GM12873 (cell line): ENCODE measurements at regions not wholly inside any gene's neighbourhood (a gene's known extent, or its start where the extent isn't known, plus 50 kb on each side); places are given as distances from the start of the nearest gene placed in this dataset.

Experiments used
- TF ChIP-seq, protein P1 (sequence below): IDR thresholded peaks from 2 replicates; pipeline ENCODE4 v1.5.1; 2012; ENCODE audit warnings: low read depth, mild to moderate bottlenecking, moderate library complexity, low read length, control low read depth; ENCODE audit not compliant: insufficient read depth; ENCODE audit errors: missing control alignments

DNA sequence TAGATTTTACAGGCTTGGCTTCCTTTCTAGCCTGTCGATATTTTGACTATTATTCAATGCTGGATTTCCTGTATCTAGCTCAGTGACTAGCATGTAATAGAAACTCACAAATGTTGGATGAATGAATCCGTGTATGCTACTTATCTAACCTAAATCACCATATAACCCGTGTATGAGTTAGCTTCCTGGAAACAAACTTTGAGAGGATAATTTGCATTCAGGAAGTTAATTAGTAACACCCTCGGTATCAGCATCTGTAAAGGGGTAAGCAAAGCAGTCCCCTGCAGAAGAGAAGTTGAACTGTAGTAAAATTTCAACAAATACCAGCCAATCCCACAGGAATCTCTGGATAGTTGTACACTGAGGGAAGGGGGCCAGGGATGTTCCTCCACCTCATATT is 269.4 kb upstream of the LRATD1 start:
- TF ChIP-seq, protein P1, sequence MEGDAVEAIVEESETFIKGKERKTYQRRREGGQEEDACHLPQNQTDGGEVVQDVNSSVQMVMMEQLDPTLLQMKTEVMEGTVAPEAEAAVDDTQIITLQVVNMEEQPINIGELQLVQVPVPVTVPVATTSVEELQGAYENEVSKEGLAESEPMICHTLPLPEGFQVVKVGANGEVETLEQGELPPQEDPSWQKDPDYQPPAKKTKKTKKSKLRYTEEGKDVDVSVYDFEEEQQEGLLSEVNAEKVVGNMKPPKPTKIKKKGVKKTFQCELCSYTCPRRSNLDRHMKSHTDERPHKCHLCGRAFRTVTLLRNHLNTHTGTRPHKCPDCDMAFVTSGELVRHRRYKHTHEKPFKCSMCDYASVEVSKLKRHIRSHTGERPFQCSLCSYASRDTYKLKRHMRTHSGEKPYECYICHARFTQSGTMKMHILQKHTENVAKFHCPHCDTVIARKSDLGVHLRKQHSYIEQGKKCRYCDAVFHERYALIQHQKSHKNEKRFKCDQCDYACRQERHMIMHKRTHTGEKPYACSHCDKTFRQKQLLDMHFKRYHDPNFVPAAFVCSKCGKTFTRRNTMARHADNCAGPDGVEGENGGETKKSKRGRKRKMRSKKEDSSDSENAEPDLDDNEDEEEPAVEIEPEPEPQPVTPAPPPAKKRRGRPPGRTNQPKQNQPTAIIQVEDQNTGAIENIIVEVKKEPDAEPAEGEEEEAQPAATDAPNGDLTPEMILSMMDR = no peak

DNA sequence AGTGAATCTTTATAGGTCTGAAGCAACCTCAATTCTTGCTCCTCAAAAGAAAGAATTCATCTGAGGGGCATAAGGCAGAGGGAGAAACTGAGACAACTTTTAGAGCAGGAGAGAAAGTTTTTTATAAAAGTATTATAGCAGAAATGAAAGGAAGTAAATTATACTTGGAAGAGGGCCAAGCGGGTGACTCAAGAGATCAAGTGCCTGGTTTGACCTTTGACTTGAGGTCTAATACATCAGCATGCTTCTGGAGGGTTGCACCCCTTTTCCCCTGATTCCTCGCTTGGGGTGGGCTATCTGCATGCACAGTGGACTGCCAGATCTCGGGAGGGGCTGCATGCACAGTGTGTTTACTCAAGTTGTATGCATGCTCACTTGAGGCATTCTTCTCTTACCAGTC is 268.5 kb upstream of the LRATD1 start:
- TF ChIP-seq, protein P1 = no peak

DNA sequence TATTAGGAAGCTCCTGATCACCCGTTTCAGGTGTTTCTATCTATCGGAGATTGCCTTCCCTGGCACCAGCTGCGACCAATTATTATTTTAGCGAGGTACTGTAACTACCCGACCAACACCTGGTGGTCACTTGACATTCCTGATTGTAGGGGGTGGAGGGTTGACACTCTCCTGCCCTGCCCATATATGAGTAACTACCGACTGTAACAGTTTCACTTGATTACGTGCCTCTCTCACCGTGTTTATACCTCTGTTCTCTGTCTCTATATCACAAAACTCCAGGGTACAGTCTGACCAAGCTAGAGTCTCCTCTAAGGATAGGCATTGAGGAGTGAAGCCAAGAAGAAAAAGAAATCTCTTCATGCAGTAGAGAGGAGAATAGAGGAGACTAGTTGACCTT is 268.0 kb upstream of the LRATD1 start:
- TF ChIP-seq, protein P1 = no peak

DNA sequence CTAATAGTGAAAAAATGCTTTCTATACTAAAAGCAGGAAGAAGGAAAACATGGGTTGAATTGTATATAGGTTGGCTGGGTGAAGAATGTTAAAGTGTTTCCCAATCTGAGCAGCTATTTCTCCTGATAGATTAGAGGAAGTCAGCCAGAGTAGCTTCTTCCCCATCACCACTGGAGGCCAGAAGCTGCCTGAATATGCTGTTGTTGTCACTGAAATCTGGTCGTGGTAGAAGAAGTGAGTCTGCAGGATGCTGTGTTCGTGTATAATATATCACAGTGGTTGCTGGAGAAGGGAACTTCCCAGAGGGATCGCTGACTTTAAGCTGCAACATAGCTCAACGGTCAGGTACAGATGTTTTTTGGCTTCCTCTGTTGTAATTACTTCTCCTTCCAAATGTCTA is 247.5 kb upstream of the LRATD1 start:
- TF ChIP-seq, protein P1 = no peak

DNA sequence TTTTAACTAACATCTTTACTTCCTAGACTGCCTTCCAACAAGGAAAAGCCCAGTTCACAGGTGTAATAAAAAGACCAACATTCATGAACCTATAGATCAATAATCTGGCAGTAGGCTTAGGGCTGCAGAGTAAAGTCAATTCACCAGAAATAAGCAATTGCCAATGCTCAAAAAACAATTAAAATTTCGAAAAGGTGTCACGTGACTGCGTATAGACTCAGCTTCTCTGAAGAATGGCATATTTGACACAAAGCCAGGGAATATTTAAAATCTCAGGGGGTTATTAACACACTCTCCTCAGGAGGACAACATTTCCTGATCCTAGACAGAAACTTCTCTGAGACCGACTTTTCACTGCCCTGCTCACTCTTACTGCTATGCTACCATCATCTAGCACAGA is 245.2 kb upstream of the LRATD1 start:
- TF ChIP-seq, protein P1 = no peak

DNA sequence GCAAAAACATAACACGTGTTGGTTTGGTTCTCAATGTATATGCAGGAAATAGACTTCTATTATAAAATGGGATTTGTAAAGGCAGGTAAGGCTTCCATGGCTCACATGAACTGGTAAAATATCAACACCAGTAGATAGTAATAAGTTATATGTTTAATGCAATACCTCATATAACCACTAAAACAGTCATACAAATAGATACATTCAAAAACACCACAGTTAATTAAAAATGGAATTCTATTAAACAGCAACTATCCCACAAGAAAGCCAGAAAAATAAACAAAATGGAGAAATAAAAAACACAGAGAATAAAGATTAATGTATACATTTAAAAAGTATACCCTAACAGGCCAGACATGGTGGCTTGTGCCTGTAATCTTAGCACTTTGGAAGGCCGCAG is 243.8 kb upstream of the LRATD1 start:
- TF ChIP-seq, protein P1 = no peak

DNA sequence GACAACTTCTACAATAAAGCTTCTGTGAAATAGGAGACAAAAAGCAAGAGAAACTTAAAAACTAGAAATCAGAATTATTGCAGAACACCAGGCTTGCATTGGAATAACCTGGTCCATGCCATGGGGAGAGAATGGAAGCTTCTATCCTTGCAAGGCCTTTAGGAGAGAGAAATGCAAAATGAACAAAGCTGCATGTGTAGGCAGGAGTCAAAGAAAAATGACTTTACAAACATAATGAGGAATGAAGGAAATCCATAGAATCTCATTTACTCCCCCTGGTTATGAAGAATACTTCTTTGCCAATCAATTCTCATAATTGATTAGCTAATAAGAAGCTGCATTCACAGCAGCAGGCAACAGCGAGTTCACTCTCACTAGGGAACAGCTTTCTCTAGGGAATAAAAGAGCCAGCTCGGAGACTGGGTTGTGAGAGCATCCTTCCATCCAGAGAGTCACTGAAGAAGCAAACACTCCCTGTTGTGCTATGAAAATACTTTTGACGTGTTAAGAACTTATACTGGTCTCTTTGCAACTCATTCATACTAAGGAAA is 235.9 kb upstream of the LRATD1 start:
- TF ChIP-seq, protein P1 = no peak
